ENCODE measurements at regions not wholly inside any gene's neighbourhood (a gene's known extent, or its start where the extent isn't known, plus 50 kb on each side); places are given as distances from the start of the nearest gene placed in this dataset.

DNA sequence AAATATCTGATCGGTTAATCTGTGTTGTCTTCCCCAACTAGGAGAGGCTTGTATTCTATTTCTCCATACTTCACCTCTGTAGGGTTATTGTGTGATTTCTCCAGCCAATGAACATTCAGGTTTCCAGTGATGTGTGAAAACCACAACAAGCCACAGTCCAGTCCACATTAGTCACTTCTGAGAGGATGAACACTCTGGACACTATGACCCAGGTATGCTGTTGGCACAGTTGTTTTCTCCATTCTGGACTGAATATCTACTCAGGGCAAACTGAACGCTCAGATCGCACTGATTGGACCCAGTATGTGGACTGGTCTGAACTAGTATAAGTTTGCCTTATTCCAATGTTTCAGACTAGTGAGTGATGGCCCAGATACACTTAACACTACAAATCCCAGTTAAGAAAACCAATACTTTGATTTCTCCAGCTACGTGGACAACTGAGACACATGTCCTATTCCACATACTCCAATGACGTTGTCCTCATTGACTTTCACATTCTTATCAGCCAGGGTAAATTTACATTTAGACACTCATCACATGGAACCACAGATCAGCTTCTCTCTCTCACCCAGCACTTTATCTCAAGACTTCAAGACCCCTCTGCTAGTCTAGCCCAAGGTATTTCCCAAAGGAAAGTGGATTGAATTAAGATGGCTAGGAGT lies 587.4 kb upstream of the SGO1 start:
- DNase-seq (ENCODE audit: low spot score): no peak
- no peak overlapping the region for H3K27ac ChIP-seq
- TF ChIP-seq, protein P1, sequence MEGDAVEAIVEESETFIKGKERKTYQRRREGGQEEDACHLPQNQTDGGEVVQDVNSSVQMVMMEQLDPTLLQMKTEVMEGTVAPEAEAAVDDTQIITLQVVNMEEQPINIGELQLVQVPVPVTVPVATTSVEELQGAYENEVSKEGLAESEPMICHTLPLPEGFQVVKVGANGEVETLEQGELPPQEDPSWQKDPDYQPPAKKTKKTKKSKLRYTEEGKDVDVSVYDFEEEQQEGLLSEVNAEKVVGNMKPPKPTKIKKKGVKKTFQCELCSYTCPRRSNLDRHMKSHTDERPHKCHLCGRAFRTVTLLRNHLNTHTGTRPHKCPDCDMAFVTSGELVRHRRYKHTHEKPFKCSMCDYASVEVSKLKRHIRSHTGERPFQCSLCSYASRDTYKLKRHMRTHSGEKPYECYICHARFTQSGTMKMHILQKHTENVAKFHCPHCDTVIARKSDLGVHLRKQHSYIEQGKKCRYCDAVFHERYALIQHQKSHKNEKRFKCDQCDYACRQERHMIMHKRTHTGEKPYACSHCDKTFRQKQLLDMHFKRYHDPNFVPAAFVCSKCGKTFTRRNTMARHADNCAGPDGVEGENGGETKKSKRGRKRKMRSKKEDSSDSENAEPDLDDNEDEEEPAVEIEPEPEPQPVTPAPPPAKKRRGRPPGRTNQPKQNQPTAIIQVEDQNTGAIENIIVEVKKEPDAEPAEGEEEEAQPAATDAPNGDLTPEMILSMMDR (conservative IDR thresholded peaks at IDR 0.05; ENCODE audit: low read depth): no peak
- ChIA-PET CTCF (no interaction called here), POLR2A (ENCODE audit: low non-redundant PET) (no interaction called here)

DNA sequence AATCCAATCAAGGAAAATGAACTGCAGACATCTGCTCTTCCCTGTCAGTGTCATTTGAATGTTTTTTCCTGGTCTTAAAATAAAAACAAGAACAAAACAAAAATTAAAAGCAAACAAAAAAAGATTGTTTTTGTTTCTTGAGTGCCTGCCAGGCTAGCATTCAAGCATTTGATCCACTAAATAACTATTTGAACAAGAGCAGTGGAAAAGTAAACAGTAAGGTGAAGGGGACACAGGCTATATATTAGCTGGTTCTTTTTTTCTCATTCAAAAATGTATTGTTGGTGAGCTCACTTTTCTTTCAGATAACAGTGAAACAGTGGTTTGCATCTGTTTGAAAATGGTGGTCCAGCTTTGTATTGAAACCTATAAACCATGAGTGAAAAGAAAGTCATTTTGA lies 586.9 kb upstream of the SGO1 start:
- POLR2A ChIA-PET (ENCODE audit: low non-redundant PET): no interaction called here
- TF ChIP-seq, protein P1 (conservative IDR thresholded peaks at IDR 0.05; ENCODE audit: low read depth): no peak
- CTCF ChIA-PET: no interaction called here
- no peak for DNase-seq (ENCODE audit: low spot score)
- H3K27ac ChIP-seq: no peak overlapping the region

DNA sequence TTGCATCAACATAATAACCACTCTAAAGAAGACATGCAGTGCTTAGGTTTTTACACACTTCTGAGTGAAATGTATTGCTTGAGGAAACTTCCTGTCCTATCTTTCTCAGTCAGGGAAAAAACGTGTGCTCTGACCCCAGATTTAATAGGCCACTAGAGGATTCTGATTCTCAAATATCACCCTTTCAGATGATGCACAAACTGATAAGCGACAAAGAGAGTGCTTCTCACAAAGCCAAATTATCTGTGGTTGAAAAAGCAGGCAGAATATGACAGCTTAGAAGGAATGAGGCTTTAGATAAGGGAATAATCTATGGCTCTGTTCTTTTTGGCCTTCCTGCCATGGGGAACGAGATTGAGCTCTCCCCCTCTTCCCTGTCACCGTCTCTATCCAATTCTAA lies 583.4 kb upstream of the SGO1 start:
- TF ChIP-seq, protein P1 (conservative IDR thresholded peaks at IDR 0.05; ENCODE audit: low read depth): no peak
- no peak for DNase-seq (ENCODE audit: low spot score)
- no peak overlapping the region for H3K27ac ChIP-seq
- ChIA-PET POLR2A (ENCODE audit: low non-redundant PET) (no interaction called here), CTCF (no interaction called here)

DNA sequence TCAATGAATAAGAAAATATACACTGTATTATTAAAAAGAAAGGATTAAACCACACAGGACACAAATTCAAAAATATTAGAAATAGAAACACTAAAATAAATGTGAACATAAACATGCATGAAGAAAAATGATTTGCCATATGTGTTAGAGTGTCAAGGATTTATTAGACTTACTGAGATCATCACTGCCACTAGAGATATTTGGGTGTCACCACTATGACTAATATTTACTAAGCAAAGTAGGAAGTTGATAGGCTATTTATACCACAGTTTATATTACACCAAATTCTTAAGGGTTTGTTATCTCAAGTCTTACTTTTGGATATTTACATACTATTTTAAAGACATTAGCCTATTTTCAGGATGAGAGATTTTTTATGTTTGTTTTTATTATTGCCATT lies 575.0 kb upstream of the SGO1 start:
- no peak for DNase-seq (ENCODE audit: low spot score)
- ChIA-PET POLR2A (ENCODE audit: low non-redundant PET) (no interaction called here), CTCF (no interaction called here)
- no peak overlapping the region for H3K27ac ChIP-seq
- TF ChIP-seq, protein P1 (conservative IDR thresholded peaks at IDR 0.05; ENCODE audit: low read depth): no peak

DNA sequence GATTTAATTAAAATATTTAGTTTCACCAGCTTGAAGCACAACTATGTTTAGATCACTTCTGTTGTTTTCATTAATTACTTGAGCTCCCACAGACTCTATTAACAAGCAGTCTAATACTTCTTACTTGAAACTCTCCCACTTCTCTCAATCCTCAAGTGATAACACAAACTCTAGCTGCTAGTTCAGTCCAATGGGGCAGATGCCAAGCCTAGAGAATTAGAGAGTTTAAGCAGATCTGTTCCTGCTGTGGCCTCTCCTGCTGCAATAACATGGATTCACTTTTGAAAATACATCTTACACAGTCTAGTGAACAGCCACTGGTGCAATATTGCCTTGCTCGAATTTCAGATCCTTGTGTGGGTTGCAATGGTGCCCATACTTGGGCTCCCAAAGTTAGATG lies 566.4 kb upstream of the SGO1 start:
- DNase-seq (ENCODE audit: low spot score): no peak
- TF ChIP-seq, protein P1 (conservative IDR thresholded peaks at IDR 0.05; ENCODE audit: low read depth): no peak
- H3K27ac ChIP-seq: no peak overlapping the region
- CTCF ChIA-PET: no interaction called here
- POLR2A ChIA-PET (ENCODE audit: low non-redundant PET): no interaction called here

DNA sequence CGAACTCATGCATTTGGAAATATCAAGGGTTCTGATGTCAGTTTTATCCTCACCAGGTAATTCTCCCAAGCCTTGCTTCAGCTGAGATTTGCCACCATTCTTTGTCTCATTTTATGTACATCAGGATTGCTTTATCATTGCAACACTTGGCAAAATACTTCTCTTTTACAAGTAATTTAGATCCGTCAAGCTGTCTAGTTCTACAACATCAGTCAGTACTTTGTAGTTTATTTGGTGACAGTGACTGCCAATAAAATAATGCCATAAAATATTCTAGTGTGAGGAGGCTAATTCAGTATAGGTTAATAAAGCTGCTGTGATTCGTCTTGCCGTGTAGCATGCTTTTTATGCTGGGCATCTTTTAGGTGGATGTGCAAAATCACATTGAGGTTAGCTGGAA lies 565.3 kb upstream of the SGO1 start:
- POLR2A ChIA-PET (ENCODE audit: low non-redundant PET): no interaction called here
- CTCF ChIA-PET: no interaction called here
- DNase-seq (ENCODE audit: low spot score): no peak
- TF ChIP-seq, protein P1 (conservative IDR thresholded peaks at IDR 0.05; ENCODE audit: low read depth): no peak
- no peak overlapping the region for H3K27ac ChIP-seq
